Limb (tissue), 2 donors: ENCODE measurements at regions not wholly inside any gene's neighbourhood (a gene's known extent, or its start where the extent isn't known, plus 50 kb on each side); places are given as distances from the start of the nearest gene placed in this dataset.

Experiments
- DNase-seq, 2 donors: peaks; one replicate each; pipeline ENCODE4 v3.0.0-alpha.2; 2016; ENCODE audit errors: extremely low spot score in 2 of 2

DNA sequence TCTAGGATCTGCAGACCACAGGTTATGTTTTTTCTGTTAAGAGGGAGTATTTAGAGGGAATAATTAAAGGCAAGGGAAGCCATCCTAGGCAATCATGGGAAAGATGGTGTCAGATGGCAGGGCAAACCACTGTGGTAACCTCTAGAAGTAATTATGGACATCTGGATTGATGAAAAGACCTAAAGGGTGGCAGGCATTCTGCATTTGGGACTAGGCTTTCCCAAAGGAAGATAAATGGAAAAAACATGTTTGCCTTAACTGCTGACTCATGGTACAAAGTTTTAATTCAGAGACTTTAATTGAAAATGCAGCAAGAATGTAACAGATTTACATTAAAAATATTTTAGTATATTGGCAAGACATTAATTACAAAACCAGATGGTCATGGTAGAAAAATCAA, 88.1 kb downstream of the TMEM30B start:
- no peak for DNase-seq

DNA sequence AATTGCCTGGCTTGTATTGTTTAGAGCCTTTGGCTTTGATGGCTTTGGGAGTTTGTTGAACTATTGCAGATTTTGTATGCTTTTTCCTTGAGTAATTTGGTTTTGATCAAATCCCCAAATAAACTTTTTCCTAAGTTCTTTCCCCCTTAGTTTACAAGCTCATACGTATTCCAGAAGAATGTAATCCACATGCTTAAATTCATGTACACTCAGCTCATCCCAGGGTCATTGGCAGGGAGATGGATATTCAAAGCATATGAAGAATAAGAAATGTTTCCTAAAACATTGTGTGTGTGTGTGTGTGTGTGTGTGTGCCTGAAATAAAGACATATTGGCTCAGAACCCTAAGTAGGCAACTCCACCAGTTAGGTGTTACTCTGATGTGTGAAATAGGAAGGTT, 89.4 kb downstream of the TMEM30B start:
- DNase-seq: no peak

DNA sequence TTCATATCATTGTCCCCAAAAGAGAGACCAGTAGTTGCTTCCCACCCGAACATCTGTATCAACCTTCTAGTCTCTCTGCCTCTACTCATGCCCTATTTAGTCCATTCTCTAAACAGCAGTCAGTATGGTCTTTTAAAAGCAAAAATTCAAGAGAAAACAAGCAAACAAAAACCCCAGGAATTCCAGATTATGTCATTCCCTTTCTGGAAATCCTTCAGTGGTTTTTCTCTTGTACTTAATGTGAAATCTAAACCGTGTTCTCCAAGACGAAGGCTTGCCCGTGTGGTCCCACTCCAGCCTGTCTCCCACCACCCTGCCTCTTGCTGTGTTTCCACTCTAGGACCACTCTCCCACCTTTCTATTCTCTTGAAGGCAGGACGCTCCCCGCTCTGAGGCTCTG, 90.8 kb downstream of the TMEM30B start:
- DNase-seq: no peak

DNA sequence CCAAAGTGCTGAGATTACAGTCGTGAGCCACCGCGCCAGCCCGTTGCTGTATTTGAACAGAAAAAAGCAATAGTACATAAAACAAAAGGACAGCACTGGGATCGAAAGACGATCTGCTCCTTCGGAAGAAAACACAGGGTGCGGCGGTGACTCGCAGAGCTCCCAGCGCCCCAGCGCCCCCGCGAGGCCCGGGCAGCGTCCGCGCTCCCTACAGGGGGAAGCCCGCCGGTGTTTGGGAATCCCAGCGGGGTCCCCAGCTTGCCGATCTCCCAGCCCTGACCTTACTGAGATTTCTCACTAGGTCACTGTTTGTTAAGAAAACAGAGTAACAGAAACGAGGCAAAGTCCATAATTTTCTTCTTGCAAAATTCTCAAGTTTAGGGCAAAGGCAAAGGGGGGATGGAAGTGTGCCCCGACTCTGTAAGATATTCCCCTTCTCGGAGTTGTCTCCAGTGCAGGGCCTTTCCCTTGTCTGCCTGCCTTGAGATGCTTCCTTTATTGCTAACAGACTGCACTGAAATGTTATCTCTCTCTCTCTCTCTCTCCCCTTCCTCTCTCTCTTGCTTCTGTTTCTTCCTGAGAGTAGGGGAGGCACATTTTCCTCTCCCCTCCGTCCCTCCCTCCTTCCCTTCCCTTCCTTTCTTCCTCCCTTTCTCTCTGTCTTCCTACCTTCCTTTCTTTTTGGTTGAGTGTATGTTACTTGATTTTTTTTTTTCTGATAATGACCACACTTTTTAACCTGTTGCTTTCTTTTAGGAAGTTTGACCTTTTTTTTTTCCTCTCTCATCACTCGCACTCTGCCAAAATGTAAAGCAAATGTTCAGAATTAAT, 91.9 kb downstream of the TMEM30B start:
- peak in 1 of 2 donors; percentile 76 for DNase-seq

DNA sequence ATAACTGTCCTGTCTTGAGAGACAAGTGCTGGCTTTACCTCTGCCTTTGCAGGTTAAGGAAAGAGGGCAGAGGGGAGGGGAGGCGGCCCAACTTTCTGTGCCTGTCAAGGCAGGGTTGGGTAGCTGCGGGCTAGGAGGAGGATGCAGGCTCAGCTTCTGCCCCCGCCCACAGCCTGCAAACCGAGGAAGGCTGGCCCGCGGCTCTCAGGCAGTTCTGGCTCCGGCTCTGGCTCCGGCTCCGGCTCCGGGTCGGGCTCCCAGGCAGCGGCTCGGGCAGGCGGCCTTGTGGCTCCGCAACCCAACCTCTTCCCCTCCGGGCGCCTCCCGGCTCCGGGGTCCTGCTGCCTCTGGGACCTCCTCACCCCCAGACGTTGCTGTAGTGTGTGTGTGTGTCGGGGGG, 92.9 kb downstream of the TMEM30B start:
- peak in 1 of 2 donors; percentile 67 for DNase-seq

DNA sequence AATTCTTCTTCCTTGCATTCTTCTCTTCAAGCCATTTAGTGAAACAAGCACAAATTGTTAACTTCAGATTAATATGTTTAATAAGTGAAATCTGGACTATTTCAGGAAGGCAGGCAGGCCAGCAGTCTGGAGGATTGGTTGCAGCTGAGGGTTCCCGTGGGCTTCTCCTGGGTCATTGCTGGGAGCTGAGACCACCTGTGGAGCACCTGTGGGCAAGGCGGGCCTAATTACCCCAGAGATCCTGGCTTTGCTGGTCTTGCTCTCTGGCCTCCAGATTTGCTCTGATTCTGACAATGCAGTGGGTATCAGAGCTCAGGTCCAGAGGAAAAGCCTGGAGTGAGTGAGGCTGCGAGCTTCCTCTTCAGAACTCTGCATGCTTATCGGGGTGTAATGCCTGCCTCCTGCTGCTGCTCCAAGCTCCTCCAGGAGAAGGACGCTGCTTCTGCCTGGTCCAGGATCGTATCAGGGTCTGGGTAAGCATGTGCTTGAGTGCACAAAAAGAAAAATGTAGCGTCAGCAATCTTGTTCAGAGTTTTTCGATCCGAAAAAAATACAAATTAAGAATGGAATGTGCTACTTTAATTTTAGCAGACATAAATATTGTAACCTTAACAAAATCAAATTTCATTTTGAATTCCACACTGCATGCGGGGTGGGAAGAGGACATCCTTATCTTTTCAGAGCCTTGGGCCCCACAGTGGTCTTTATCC, 93.8 kb downstream of the TMEM30B start:
- no peak for DNase-seq

DNA sequence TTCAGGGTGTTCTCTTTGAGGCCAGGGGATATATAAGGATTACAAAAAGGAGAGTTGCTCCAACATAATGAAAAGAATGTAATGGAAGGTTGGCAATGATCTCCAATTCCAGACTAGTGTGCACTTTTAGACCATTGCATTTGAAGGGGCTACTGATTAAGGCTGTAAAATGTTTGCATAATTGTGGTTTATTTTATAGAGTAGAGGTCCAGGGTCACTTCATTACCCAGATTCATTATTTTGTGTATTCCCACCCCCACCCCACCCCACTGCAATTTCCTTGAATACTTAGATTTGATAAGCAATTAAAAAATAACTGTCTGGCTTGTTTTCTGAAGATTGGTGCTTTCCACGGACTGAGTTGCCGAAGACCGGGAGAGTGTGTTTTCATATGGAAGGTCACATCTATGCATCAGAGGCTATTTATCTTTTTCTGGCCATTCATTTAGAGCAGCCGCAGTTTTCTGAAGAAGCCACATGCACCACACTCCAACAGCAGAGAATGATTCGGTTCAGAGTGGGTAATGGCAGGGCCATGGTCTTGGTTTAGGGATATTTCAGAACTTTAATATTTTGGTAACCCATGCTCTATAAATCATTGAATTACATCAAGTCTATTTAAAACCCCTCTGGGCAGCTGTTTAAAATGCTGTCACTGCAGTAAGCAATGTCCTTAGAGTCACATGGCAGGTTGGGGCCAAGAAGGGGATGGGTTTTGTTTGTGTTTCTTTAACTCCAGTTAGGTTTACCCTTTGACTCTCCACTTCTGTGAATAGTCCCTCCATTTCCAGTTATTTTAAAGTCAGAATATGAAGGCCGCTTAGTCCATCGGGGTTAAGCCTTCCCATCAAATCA, 94.6 kb downstream of the TMEM30B start:
- DNase-seq: no peak

DNA sequence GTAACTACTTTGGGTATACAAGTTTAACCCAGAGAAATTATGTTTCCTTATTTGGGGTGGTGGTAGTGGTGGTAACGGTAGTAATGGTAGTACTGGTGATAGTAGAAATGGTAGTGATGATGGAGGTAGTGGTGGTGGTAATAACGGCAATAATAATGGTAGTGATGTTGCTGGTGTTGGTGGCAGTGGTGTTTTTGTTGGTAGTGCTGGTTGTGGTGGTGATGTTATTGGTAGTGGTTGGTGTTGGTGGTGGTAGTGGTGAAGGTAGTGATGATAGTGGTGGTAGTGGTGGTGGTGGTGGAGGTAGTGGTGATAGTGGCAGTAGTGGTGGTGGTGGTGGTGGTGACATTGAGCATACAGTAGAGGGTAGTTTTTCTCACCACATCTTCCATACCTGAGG, 95.6 kb downstream of the TMEM30B start:
- DNase-seq: no peak

DNA sequence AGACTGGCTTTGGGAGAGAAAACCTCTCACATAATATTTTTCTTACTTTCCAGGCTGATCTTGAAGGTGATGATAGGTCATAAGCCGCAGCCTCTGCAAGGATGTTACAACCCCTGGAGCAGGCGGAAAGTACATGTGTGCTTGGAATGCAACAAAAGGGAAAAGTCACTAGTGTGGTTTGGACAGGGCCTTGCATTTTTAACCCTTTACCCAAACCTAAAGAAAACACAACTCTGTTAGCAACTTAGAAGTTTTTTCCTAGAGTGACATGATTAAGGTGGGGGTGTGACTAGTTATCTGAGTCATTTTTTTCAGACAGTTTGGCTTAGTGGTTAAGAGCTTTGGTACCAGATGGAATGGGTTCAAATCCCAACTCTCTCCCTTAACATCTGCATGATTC, 97.0 kb downstream of the TMEM30B start:
- peak in 1 of 2 donors; percentile 72 for DNase-seq

DNA sequence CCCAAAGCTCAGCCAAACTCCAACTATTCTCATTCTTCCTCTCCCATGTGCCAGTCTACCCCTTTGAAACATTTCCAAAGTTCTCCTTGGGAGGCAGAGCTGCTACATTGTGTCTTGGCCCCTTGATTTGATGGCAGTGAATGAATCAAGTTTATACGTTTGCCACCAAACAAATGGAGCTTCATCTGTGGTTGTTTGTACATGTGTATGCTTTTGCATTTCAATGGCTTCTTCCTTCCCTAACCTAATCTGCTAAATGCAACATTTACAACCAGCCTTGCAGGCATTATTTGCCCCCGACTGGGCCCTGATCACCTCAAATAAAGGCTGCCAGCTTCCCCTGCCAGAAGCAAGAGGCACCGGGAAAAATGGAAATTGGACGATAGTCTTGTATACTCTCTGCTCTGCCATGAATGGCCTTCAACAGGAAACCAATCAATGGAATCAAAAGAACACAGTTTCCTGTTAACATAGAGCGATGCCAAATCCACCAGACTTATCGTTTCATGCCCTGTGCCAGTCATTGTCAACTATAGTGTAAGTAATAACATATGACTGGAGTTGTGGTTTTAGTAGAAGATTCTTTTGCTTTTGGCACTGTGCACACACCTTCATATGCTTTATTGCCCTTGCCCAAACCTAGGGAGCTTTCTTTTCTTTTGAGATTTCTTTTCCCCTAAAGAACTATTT, 97.8 kb downstream of the TMEM30B start:
- DNase-seq: no peak

DNA sequence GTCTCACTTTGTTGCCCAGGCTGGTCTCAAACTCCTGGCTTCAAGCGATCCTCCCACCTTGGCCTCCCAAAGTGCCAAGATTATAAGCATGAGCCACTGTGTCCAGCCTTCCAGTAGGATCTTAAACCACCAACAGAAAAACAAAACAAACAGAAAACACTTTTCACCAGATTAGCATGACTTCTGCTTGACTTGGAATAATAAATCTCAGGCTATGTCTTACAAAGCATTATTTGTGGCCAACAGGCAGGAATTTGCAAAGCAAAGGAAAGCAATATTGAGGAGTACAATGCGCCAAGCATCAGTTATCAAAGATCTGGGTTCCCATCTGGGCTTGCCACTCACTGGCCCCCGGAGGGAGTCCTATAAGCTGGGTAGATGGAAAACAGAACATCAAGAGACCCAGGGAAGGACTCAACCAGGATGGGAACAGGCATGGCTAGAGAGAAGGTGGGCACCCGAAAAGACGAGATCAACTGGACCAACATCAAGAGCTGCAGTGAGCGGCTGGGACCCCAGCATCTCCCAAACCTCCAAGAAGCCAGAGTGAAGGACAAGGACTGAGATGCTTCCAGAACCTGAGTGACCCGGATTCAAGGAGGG, 101.2 kb downstream of the TMEM30B start:
- no peak for DNase-seq

DNA sequence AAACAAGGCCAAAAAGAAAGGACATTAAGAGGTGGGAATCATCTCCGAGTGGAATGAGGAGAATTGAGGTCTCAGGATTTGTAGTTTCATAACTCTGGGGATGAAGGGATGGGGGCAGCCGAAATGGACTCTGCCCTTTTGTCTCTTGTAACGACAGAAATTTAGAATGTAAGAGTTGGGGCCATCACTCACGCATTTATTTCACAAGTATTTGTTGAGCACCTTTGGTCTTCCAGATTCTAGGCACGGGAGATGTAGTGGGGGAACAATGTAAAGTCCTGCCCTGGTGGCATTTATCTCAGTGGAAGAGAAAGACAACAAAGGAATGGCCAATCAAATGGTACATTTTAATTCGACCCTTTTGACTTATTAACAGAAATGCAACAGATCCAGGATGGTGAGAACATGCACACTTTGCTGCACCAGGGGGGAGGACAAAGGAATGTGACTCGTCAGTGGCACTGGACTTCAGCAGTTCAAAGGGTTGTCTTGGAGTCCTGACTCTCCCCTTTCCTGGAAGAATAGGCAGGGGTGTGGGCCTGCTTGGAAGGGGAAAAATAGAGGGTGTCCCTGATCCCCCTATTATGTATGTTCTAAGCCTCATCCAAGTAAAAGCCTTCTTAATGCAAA, 102.0 kb downstream of the TMEM30B start:
- DNase-seq: no peak

DNA sequence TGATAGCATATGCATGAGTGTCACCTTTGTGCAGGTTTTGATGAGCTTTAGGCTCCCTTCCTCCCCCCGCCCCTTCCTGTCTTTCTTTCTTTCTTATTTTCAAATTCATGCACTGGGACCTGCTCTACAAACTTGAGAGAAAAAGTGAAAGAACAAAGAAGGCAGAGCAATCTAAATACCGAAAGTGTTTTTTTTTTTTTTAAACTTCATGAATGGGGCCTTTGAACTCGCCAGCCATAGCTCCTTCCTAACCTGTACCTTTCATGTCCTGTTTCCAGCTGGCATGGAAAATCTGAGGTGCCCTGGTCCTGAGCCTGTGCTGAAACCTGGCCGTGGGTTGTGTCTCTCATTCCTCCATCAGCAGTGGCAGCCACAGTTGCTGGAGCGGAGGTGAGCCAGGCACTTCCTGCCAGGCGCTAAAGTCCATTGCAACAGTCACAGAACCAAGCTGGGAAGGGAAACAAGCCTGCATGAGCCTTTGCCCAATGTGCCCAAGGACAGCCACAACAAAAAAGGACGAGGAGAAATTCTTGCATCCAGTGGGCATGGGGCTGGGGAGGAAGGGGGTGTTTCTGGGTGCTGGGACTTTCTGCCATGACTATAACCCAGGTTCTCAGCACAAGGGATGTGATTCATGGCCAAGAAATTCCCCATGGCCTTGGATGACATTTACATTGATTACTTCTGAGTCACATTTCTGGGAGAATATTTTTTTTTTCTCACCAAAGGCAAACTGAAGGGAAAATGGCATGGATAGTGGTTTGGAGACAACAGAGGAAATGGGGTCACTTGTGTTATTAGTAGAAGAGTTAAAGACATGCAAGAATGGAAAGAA, 102.7 kb downstream of the TMEM30B start:
- DNase-seq: no peak

DNA sequence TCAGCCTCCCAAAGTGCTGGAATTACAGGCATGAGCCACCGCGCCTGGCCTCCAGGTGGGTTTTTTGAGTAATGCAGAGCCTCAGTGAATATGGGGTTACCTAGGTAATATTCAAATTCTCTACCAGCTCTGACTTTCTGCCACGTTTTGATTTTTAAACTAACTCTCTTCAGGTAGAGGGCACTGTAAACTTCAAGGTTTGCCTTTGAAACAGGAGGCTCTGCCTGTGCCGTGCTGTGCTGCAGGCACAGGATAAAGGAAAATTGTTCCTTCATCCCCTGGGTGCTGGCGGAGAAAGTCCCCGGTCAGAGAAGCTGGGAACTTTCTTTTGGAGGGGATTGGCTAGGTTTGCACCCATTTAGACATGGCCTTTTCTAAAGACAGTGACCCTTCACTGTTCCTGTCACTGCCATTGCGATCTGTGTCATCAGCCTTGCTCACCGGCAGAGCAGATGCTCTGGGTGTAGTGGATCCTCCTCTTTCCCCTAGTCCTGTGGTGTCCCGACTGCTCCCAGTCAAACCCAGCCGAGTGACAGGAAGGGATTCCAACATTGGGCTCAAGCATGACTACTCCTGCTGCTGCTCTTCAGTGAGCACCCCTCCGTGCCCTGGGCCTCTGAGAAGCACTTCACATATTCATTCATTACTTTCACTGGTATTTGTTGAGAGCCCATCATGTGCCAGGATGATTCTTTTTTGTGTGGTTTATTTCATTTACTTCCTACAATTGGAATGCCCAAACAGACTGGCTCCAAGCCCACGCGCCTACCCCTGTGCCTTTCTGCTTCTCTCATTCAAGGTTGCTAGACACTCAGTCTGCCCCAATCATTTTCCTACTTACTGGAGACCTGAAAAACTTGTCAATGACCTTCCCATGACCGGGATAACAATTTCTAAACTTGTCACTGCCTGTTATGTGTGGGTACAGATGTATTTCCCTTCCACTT, 103.6 kb downstream of the TMEM30B start:
- DNase-seq: no peak

DNA sequence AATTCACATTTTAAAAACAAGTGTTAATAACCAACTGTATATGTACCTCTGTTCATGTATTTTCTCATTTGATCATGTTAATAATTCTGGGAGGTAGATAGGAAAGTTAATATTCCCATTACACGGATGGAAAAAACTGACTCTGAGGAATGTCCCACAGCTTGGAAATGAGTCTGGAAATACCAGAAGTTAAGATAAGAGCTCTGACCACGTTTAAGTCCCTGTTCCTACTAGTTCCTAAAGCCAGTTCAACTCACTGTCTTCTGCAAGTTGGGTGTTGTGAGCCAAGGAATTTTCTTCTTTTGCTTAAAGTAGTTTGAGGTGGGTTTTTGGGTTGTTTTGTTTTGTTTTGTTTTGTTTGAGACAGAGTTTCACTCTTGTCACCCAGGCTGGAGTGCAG, 104.5 kb downstream of the TMEM30B start:
- DNase-seq: no peak

DNA sequence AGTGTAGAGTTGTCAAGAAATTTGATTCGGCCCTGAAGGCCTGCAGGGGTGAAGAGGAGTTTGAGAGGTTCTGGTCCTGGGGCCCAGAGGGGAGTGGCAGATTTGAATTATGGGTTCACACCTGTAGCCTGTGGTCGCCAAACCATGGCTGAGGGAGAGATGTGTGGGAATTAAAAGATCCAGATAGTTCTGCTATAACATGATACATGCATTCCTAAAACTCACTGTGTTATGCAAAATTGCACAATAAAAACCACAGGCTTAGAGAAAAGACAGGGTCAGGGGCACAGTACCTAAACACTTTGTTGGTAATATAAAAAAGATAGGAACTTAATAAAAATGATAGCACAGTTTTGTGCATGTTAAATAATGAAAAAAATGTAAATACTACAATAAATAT, 106.2 kb downstream of the TMEM30B start:
- DNase-seq: no peak

DNA sequence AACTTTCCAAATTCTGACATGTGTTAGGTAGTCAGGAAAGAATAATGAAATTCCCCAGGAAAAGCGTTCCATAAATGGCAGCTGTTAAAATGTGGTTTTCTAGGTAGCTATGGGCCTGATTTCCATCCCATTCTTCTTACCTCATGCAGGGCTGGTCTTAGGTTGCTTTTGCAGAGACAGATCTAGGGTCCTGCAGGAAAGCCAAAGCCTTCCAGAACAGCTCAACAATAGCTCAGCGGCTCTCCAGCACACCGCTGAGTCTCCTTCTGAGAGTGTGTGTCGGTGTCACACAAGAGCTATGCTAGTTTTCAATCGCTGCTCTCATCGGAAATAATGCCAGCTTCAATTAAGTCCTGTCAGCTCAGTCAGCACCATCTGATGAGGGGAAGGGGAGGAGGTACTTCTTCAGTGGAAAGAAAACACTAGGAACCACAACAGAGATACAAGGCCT, 106.7 kb downstream of the TMEM30B start:
- DNase-seq: no peak

DNA sequence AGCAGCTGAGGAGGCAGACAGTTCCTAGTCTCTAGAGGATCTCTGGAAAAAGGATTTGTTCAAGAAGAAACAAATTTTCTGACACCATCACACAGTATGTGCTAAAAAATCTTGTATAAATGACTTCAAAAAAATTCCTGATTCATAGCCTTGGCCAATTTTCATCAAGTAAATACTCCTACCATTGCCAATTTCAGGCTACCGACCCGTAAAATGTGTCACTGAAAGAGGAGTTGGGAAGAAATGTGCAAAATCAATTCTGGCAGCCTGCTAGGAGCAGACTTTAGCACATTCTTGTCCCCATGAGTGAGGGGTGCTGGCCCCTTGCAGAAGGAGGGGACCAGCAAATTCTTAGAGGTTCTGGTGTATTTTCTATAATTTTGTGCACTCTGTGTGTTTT, 109.4 kb downstream of the TMEM30B start:
- DNase-seq: no peak
